ENCODE measurements at regions not wholly inside any gene's neighbourhood (a gene's known extent, or its start where the extent isn't known, plus 50 kb on each side); places are given as distances from the start of the nearest gene placed in this dataset.

- no peaks in the 10 kb centered on the region; the same call in 1 of the 2 replicates for H3K27me3 ChIP-seq (ENCODE audit: insufficient read depth)
- H3K9me2 ChIP-seq: no peaks in the 10 kb centered on the region; the same call in 1 of the 2 replicates
- H3F3A ChIP-seq (replicated peaks; ENCODE audit: insufficient read depth): peaks cover 3% of the 10 kb centered on the region
- no peaks in the 10 kb centered on the region for H3K36me3 ChIP-seq (replicated peaks in 1 of 2; ENCODE audit: control insufficient read depth in 1 of 2, insufficient read depth in 2 of 2, low read length in 1 of 2)
- no peak for TF ChIP-seq POLR2AphosphoS5 (IDR thresholded peaks at IDR 0.05; ENCODE audit: low read depth, low read length)
- TF ChIP-seq, protein P1, sequence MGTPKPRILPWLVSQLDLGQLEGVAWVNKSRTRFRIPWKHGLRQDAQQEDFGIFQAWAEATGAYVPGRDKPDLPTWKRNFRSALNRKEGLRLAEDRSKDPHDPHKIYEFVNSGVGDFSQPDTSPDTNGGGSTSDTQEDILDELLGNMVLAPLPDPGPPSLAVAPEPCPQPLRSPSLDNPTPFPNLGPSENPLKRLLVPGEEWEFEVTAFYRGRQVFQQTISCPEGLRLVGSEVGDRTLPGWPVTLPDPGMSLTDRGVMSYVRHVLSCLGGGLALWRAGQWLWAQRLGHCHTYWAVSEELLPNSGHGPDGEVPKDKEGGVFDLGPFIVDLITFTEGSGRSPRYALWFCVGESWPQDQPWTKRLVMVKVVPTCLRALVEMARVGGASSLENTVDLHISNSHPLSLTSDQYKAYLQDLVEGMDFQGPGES (IDR thresholded peaks at IDR 0.05; ENCODE audit: low read depth, low read length): no peak
- TF ChIP-seq RXRA (IDR thresholded peaks at IDR 0.05; ENCODE audit: borderline replicate concordance, low read depth): no peak
- TF ChIP-seq, protein P2, sequence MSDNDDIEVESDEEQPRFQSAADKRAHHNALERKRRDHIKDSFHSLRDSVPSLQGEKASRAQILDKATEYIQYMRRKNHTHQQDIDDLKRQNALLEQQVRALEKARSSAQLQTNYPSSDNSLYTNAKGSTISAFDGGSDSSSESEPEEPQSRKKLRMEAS (IDR thresholded peaks at IDR 0.05; ENCODE audit: low read depth): no peak
- no peak for TF ChIP-seq EP300 (IDR thresholded peaks at IDR 0.05; ENCODE audit: borderline replicate concordance in 1 of 2, low read depth in 1 of 2, low read length in 1 of 2)
- TF ChIP-seq, protein P3, sequence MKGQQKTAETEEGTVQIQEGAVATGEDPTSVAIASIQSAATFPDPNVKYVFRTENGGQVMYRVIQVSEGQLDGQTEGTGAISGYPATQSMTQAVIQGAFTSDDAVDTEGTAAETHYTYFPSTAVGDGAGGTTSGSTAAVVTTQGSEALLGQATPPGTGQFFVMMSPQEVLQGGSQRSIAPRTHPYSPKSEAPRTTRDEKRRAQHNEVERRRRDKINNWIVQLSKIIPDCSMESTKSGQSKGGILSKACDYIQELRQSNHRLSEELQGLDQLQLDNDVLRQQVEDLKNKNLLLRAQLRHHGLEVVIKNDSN (IDR thresholded peaks at IDR 0.05; ENCODE audit: borderline replicate concordance, low read depth): no peak
- TF ChIP-seq REST (IDR thresholded peaks at IDR 0.05; ENCODE audit: low read depth, low read length): no peak
- no peak for TF ChIP-seq FOXM1 (IDR thresholded peaks at IDR 0.05; ENCODE audit: low read depth)
- TF ChIP-seq, protein P4, sequence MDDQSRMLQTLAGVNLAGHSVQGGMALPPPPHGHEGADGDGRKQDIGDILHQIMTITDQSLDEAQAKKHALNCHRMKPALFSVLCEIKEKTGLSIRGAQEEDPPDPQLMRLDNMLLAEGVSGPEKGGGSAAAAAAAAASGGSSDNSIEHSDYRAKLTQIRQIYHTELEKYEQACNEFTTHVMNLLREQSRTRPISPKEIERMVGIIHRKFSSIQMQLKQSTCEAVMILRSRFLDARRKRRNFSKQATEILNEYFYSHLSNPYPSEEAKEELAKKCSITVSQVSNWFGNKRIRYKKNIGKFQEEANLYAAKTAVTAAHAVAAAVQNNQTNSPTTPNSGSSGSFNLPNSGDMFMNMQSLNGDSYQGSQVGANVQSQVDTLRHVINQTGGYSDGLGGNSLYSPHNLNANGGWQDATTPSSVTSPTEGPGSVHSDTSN (IDR thresholded peaks at IDR 0.05): no peak
- no peak for TF ChIP-seq RFX5 (IDR thresholded peaks at IDR 0.05; ENCODE audit: low read length)
- no peak for TF ChIP-seq FOXJ3 (CRISPR knock-in tag; IDR thresholded peaks at IDR 0.05)
- TF ChIP-seq EZH2phosphoT487 (IDR thresholded peaks at IDR 0.05; ENCODE audit: borderline replicate concordance, low read depth): no peak
- TF ChIP-seq CHD2 (IDR thresholded peaks at IDR 0.05; ENCODE audit: low read length, partially characterized antibody): no peak
- TF ChIP-seq YY1 (IDR thresholded peaks at IDR 0.05; ENCODE audit: low read depth): no peak
- POLR2A ChIA-PET: no interaction called here
- CTCF ChIA-PET: interaction anchor here (1.4 kb wide), 1 partner anchor 20 kb away, joined by 5 read pairs; no protein-coding TSS in a partner anchor
- WGBS (ENCODE audit: low lambda C conversion rate): 7% methylated on average over 3 of the region's 3 CpGs
- H3K9me3 ChIP-seq: no peaks in the 10 kb centered on the region
- no peak overlapping the region for H3K27ac ChIP-seq (ENCODE audit: low read depth in 2 of 2, low read length in 1 of 2)
- no peak for DNase-seq
- no peaks in the 10 kb centered on the region for H3K79me2 ChIP-seq (ENCODE audit: insufficient read depth)
- H2AFZ ChIP-seq (ENCODE audit: low read depth): no peak overlapping the region
- no peak overlapping the region for H3K4me3 ChIP-seq (ENCODE audit: low read depth in 2 of 2, low read length in 1 of 2)
- no peaks in the 10 kb centered on the region for H3K4me1 ChIP-seq (ENCODE audit: control insufficient read depth in 1 of 2, insufficient read depth in 2 of 2, low read depth in 1 of 2, low read length in 1 of 2)
- H3K9ac ChIP-seq: no peak overlapping the region
- H3K4me2 ChIP-seq: no peak overlapping the region
- H4K20me1 ChIP-seq (ENCODE audit: insufficient read depth): no peaks in the 10 kb centered on the region
Measured at GRCh38 chr14:30290001-30290400, 269.0 kb upstream of the G2E3 start.

Measured in SK-N-SH (cell line).